ENCODE measurements at regions not wholly inside any gene's neighbourhood (a gene's known extent, or its start where the extent isn't known, plus 50 kb on each side); places are given as distances from the start of the nearest gene placed in this dataset.

DNA sequence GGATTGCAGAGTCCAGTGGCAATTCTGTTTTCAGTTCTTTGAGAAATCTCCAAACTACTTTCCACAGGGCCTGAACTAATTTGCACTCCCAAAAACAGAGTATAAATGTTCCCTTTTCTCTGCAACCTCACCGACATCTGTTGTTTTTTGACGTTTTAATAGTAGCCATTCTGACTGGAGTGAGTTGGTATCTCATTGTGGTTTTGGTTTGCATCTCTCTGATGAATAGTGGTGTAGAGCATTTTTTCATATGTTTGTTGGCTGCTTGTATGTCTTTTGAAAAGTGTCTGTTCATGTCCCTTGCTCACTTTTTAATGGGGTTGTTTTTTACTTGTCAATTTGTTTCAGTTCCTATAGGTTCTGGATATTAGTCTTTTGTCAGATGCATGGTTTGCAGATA, 72.6 kb downstream of the PALM2AKAP2 start:
- in situ Hi-C loops (cut with HindIII; ENCODE audit: low pct_ligation_motif_present, low sequenced_read_pairs), result no loop called here
- no peak overlapping the region for H3K27ac ChIP-seq
- no peaks in the 10 kb centered on the region for H3K27me3 ChIP-seq (replicated peaks)
- H3K36me3 ChIP-seq (replicated peaks), result no peaks in the 10 kb centered on the region
- H3K4me3 ChIP-seq (ENCODE audit: low read depth, low read length), result no peak overlapping the region
- no peak for DNase-seq
- TF ChIP-seq, protein P1, sequence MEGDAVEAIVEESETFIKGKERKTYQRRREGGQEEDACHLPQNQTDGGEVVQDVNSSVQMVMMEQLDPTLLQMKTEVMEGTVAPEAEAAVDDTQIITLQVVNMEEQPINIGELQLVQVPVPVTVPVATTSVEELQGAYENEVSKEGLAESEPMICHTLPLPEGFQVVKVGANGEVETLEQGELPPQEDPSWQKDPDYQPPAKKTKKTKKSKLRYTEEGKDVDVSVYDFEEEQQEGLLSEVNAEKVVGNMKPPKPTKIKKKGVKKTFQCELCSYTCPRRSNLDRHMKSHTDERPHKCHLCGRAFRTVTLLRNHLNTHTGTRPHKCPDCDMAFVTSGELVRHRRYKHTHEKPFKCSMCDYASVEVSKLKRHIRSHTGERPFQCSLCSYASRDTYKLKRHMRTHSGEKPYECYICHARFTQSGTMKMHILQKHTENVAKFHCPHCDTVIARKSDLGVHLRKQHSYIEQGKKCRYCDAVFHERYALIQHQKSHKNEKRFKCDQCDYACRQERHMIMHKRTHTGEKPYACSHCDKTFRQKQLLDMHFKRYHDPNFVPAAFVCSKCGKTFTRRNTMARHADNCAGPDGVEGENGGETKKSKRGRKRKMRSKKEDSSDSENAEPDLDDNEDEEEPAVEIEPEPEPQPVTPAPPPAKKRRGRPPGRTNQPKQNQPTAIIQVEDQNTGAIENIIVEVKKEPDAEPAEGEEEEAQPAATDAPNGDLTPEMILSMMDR (IDR thresholded peaks at IDR 0.05; ENCODE audit: low read depth, low read length, missing control alignments), result no peak

DNA sequence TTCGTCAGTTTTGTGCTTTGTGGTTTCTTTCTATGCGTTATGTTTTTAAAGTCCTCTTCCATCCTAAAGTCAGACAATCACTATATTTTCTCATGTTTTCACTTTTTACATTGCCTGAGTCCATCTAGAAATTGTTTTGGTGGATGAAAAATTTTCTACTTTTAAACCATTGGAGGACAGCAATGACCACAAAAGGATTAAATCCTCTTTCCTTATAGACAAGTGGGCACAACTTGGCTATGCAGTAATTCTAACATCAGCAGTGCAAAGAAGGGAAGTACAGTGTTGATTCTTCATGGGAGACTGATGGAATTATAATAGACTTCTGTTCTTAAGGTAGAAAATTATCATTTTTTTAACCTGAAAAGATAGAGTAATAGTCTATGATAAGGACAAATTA, 75.5 kb downstream of the PALM2AKAP2 start:
- in situ Hi-C loops (cut with HindIII; ENCODE audit: low pct_ligation_motif_present, low sequenced_read_pairs), result no loop called here
- TF ChIP-seq, protein P1 (IDR thresholded peaks at IDR 0.05; ENCODE audit: low read depth, low read length, missing control alignments), result no peak
- no peak for DNase-seq
- Histone ChIP-seq H3K27ac (no peak overlapping the region), H3K36me3 (replicated peaks) (no peaks in the 10 kb centered on the region), H3K4me3 (ENCODE audit: low read depth, low read length) (no peak overlapping the region), H3K27me3 (replicated peaks) (no peaks in the 10 kb centered on the region)

- no peak overlapping the region for H3K4me3 ChIP-seq (ENCODE audit: low read depth, low read length)
- in situ Hi-C loops (cut with HindIII; ENCODE audit: low pct_ligation_motif_present, low sequenced_read_pairs), result no loop called here
- H3K27ac ChIP-seq, result no peak overlapping the region
- DNase-seq, result peak; percentile 43
- H3K27me3 ChIP-seq (replicated peaks), result no peaks in the 10 kb centered on the region
- no peaks in the 10 kb centered on the region for H3K36me3 ChIP-seq (replicated peaks)
- TF ChIP-seq, protein P1 (IDR thresholded peaks at IDR 0.05; ENCODE audit: low read depth, low read length, missing control alignments), result no peak
Measured at GRCh38 chr9:109856785-109857184, 76.8 kb downstream of the PALM2AKAP2 start.

- no peak overlapping the region for H3K27ac ChIP-seq
- in situ Hi-C loops (cut with HindIII; ENCODE audit: low pct_ligation_motif_present, low sequenced_read_pairs), result no loop called here
- TF ChIP-seq, protein P1 (IDR thresholded peaks at IDR 0.05; ENCODE audit: low read depth, low read length, missing control alignments), result no peak
Measured at GRCh38 chr9:109857336-109857735, 77.3 kb downstream of the PALM2AKAP2 start.

GRCh38 chr9:109859447-109859846, 79.4 kb downstream of the PALM2AKAP2 start:
- Histone ChIP-seq H3K27me3 (replicated peaks) (no peaks in the 10 kb centered on the region), H3K36me3 (replicated peaks) (no peaks in the 10 kb centered on the region), H3K4me3 (ENCODE audit: low read depth, low read length) (no peak overlapping the region), H3K27ac (no peak overlapping the region)
- in situ Hi-C loops (cut with HindIII; ENCODE audit: low pct_ligation_motif_present, low sequenced_read_pairs), result no loop called here
- TF ChIP-seq, protein P1 (IDR thresholded peaks at IDR 0.05; ENCODE audit: low read depth, low read length, missing control alignments), result peak; percentile 32
- no peak for DNase-seq

More at GRCh38 chr9:109857336-109857735, 77.3 kb downstream of the PALM2AKAP2 start:
- H3K4me3 ChIP-seq (ENCODE audit: low read depth, low read length), result no peak overlapping the region
- no peak for DNase-seq
- no peaks in the 10 kb centered on the region for H3K36me3 ChIP-seq (replicated peaks)
- H3K27me3 ChIP-seq (replicated peaks), result no peaks in the 10 kb centered on the region

- in situ Hi-C loops (cut with HindIII; ENCODE audit: low pct_ligation_motif_present, low sequenced_read_pairs), result no loop called here
- H3K36me3 ChIP-seq (replicated peaks), result no peaks in the 10 kb centered on the region
- H3K27ac ChIP-seq, result no peak overlapping the region
- no peak for DNase-seq
- TF ChIP-seq, protein P1 (IDR thresholded peaks at IDR 0.05; ENCODE audit: low read depth, low read length, missing control alignments), result no peak
- no peak overlapping the region for H3K4me3 ChIP-seq (ENCODE audit: low read depth, low read length)
- H3K27me3 ChIP-seq (replicated peaks), result no peaks in the 10 kb centered on the region
Measured at GRCh38 chr9:109860521-109860920, 80.5 kb downstream of the PALM2AKAP2 start.
